HG02981 (cell line): ENCODE measurements at regions not wholly inside any gene's neighbourhood (a gene's known extent, or its start where the extent isn't known, plus 50 kb on each side); places are given as distances from the start of the nearest gene placed in this dataset.
A peak's percentile ranks its signal among the peaks of the same experiment; 100 is the strongest.

Source experiments
- ATAC-seq: cut with Tn5 transposase; IDR thresholded peaks from one replicate; pipeline ENCODE4 v1.9.1; 2021; ENCODE audit warnings: mild to moderate bottlenecking, moderate library complexity; ENCODE audit not compliant: unreplicated experiment

DNA sequence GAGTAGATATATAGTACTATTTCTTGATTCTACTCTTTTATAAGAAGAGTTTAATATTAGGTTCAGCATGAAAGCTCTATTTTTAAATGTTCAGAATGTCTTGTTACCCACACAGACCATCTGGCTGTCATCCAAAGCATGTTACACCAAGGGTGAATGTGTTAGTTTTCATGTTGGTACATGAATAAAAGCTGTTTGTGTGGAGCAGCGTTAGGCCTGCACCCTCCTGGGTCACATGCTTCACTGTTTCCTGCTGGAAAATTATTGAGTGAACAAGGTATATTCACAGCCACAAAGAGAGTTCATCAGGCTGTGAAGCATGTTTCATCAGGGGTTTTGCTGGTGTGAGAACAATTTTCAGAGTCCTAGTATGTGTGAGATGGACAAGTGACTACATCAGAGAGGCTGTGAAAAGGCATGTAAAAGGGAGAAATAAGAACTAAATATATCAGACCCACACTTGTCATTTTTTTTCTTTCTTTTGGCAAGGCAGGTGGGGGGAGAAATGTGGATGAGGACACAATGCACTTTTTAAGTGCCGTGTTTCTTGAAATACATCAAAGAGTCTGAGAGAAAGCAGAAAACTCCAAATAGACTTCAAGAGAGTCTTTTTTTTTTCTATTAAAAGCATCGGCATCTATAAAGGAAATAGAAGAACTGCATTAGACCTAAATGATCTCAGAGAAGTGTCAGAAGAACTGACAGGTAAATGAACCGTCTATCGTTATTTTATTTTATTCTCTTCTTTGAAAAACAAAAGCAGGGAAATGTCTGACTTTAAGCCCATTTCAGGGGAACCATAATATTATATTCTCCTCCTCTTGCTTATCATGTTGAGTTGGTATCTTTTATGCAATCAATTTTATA, 2429.7 kb downstream of the PCDH7 start:
- no peak for ATAC-seq

DNA sequence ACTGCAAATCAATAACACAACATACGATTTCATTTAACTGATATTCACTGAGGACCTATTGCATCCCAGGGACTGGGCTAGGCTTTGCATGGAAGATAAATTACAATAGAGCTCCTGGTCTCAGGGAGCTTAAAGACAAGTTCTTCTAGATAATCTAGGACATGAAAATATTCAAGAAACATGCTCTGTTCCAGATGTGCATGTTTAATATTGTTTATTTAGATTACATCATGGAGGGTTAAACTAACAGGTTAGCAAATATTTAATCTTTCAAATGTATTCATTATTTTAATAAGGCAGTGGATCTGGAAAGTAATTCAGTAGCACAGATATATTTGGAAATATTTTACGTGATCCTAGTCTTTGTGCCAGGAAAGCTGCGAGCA, 2430.3 kb downstream of the PCDH7 start:
- no peak for ATAC-seq

DNA sequence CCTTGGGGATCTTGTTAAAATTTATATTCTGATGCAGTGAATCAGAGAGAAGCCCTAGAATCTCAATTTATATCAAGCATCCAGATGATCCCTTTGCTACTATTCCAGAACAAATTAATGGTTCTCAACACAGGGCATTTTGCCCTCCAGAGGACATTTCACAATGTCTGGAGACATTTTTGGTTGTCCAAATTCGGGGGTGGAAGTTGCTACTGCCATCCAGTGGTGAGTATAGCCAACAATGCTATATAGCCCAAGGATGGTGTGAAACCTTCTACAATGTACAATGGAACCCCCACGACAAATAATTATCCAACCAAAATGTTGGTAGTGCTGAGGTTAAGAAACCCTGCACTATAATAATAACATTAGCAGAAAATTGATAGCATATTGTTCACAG, 2440.0 kb downstream of the PCDH7 start:
- ATAC-seq: no peak

DNA sequence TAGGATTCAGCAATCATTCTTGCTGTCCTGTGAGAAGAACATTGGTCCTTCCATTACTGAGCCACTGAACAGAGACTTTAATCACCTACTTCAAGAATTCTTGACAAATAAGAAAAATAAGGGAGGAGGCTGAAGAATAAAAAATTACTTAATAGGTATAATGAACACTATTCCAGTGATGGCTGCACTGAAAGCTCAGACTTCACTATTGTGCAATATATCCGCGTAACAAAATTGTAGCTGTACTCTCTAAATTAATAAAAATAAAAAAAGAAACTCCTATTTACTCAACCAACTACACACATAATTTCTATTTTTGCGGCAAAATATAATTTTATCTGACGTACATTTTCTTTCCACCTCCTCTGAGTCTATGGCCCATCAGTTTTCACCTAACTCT, 2441.0 kb downstream of the PCDH7 start:
- ATAC-seq: no peak

DNA sequence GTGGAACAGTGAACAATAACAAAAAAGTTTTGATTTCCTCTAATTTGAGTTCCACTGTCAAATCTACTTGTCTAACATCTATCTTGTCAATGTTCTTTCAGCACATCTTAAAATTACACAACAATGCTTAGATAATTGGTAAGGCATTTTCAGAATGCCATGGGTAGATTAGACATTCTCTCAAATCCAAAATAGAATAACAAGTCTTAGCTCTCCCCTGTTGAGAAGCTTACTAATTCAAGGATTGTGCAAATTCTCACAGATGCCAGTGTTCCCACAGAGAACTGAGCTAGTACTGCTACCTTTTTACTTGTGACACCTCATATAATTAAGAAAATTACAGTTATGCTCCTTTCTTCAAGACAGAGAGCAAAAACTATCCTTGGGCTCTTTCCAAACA, 2442.0 kb downstream of the PCDH7 start:
- no peak for ATAC-seq

DNA sequence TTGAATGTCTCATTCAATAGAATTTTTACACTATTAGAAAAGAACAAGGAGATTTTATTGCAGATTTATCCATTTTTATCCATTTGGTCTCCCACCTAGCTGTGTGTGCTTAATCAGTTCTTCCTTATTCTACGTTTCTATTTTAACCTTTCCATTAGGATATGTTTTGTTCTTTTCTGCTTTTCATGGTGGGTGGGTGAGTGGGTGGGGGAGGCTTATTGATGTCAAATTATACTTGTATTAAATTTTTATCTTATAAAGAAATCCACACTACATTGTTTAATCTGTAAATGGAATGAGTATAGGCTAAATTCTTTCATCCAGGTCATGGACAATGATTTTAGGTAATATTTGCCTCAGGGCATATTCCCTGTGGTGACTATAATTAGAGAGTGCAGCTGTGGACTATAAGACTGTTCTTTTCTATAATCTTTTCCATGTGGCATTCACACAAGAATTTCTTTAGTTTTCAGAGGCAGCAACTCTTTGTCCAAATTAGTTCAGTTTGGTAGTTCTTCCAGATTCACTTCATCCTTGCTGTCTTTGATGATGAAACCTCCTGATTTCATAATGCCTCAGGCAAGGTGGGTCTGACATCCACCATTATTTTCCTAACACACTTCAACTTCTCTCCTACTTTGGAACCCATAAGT, 2451.8 kb downstream of the PCDH7 start:
- no peak for ATAC-seq

DNA sequence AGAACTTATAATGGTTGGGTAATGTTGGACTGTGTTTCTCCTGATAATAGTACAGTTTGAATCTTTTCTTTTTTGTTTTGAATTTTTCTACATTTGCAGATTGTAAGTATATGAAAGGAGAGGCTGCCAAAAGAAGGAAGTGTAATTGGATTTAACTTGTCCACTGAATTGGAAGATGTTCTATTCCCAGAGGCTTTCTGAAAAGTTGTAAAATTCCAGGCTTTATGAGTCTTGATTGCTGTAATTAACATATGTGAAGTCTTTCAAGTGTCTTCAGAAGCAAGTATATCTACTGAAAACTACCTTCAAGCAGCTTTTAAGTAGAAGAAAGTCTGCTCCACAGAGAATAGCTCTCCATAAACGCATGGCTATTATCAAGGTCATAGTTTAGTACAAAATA, 2456.4 kb downstream of the PCDH7 start:
- ATAC-seq: no peak

DNA sequence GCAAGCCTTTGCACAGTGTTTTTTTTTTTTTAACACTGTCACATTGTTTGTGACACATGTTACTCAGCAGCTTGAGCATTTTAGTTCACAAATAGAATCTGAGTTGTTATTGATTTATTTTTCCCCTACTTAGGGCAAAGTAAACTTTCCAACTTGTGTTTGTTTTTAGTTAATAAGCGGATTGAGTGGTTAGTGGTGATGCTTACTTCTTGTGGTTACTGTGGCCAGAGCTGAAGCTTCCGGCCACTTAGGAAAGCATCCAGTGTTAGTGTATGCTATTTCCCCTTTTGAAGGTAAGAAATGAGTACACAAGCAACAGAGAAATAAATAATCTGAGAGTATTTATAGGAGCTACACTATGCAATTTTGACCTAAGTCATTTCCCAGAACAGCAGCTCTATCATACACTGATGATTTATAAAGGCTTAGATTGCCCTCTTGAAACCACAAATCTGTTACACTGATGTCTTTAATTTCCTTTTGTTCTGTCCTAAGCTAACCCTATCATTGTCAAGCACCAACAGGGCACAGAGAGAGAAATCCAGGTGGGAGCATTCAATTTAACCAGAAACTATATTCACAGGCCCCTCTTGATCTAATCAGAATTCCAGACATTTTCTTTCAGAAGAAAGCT, 2464.6 kb downstream of the PCDH7 start:
- peak; percentile 89 for ATAC-seq

DNA sequence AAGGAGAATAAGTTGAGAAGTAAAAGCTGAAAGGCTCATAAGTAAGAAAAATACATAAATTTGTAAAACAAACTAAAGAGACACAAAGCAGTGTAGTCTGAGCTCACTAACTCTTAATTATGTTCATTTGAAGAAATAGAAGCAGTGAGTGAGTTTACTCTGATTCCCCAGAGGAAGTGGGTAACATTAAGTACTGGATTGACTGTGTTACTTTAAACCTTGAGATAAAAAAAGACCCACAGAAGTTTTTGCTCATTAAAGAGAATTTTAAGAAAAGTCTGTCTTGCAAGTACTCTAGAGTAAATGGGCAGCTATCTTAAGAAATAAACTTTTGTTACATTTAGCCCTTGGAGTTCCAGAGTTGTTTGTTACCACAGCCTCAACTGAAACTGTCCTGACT, 2466.9 kb downstream of the PCDH7 start:
- ATAC-seq: peak; percentile 46

DNA sequence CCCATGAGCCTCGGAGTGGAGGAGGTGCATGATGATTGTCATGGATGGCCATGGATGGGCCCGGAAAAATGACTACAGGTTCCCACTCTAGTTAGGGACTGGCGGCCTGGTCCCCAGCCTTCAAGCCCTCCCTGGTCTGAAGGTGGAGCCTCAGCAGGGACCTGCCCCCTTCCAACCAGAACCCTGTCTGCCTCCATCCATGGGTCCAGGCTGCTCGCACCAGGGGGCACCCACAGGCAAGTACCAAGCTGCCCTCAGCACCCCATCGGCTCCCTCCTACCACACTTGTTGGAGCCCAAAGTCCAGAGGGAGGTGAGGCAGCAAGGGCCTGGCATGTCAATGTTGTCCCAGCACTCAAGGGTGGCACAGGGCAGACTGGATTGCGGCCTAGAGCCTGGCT, 2468.6 kb downstream of the PCDH7 start:
- no peak for ATAC-seq

DNA sequence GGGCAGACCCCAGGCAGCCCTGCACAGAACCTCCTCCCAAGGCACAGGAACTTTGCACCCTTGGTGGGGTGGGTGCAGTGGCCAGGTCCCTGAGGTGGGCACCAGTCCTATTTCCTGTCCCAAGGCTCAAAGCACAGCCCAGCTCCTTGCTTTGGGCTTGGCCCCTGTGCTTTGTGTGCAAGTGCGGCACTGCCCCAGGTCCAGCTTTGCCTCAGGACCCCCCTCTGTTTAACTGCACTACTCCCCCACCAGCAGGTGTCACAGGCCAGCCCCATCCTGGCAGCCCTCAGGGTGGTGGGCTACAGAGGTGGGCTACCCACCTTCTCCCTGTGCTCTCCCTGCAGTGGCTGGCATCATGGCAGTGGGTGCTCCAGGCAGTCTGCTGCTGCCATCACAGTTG, 2469.0 kb downstream of the PCDH7 start:
- no peak for ATAC-seq

DNA sequence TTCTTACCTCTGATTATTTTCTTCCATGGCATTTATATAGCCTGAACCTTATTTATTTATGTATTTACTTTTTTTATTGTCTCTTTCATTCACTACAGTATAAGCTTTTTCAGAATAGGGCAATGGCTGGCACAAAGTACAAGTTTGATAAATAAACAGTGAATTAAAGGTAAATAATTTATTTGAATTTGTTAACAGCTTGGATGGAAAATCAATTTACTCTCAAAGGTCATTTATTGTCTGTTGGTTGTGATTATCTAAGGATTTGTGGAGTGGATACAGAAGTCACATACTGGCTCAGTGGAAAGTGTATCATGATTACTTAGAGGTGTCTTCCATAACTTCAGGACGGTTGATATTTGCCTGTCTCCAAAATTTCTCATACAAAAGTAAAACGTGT, 2472.9 kb downstream of the PCDH7 start:
- no peak for ATAC-seq

DNA sequence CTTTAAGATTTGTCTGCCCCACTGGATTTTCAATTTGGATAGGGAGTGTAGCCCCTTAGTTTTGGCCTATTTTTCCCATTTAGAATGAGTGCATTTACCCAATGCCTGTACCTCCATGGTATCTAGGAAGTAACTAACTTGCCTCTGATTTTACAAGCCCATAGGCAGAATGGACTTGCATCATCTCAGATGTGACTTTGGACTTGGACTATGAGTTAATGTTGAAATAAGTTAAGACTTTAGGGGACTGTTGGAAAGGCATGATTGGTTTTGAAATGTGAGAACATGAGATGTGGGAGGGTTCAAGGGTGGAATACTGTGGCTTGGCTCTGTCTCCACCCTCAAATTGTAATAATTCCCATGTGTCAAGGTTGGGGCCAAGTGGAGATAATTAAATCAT, 2480.2 kb downstream of the PCDH7 start:
- ATAC-seq: no peak

DNA sequence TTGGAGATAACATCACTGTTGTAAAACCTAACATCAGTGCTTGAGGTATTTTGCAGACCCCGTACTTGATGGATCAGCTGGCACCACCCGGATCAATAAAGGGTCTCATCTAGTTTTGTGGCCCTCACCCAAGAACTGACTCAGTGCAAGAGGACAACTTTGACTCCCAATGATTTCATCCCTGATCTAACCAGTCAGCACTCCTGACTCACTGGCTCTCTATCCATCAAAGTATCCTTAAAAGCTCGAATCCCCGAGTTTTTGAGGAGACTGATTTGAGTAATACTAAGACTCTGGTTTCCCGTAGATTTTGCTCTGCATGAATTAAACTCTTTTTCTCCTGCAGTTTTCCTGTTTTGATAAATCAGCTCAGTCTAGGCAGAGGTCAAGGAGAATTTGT, 2498.1 kb downstream of the PCDH7 start:
- ATAC-seq: no peak

DNA sequence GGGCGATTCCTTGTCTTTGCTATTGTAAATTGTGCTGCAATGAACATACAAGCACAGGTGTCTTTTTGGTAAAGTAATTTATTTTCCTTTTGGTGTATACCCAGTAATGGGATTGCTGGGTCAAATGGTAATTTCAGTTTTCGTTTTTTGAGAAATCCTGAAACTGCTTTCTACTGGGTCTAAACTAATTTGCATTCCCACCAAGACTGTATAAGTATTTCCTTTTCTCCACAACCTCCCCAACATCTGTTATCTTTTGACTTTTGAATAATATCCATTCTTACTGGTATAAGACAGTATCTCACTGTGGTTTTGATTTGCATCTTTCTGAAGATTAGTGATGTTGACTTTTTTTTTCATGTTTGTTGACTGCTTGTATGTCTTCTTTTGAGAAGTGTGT, 2506.0 kb downstream of the PCDH7 start:
- peak; percentile 93 for ATAC-seq

DNA sequence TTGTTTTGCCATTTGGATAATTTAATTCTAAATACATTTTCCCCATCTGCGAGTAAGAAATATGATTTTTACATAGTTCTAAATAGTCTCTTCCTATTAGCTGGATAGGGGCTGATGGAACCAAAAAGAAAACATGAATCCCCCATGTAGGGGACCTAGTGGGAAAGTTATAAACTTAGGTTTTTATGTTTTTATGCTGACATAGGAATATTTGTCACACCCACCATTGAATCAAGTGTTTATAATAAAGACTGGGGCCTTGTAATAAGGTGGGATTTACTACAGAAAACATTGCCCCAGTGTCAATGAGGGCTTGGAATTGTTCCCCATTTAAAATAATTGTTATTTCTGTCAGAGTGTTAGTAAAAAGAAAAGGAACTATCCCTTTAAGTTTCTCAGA, 2506.6 kb downstream of the PCDH7 start:
- no peak for ATAC-seq

DNA sequence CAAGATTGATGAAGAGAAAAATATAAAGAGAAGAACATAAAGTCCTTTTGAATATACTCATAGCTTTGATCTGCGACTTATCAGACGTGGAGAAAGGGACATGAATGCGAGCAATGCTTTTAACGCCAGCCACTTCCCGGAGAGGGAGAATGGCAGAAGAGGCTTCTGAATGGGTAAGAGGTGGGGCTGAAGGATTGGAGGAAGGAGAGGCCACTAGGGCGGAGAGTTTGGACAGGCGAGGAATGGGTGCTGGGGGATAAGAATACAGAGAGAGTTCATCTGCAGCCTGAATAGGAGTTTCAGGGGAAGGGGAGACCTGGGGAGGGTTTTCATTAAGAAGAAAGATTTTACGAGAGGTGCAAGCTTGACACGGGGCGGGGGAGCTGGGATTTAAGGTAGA, 2534.9 kb downstream of the PCDH7 start:
- ATAC-seq: no peak

DNA sequence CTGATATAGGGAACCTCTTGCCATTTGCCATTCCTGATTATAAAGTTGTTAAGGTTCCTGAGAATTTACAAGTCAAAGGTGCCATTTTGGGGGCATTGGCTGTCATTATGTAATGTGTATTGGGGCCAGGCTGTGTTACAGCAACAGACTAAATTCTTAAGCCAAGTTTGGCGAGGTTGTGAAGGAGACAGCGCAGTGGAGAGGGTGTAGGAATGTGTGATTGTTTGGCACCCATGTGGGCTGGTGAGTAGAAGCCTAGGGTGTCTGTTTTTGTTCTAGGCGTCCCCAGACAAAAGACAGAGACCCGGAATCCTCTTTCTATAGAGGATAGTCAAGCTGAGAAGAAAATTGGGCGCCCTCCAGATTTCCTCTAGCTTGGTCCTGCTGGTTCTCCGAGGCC, 2535.3 kb downstream of the PCDH7 start:
- ATAC-seq: no peak

DNA sequence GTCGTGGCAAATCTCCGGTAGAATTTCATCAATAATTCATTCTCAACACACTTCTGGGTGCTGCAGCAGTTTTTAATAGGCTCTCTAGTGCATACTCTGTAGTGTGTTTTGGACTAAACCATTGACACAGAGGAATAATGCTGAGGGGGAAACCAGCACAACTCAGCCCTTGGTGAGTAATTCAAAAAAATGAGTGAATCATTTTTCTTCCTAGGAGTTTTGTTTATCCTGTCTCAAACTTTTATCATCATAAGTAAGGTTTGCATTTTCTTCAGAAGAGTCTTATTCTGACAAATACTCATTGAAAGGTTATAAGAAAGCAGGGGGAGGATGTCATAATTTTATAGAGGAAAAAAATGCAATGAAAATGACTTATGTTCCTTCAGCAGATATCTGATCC, 2542.7 kb downstream of the PCDH7 start:
- ATAC-seq: no peak

DNA sequence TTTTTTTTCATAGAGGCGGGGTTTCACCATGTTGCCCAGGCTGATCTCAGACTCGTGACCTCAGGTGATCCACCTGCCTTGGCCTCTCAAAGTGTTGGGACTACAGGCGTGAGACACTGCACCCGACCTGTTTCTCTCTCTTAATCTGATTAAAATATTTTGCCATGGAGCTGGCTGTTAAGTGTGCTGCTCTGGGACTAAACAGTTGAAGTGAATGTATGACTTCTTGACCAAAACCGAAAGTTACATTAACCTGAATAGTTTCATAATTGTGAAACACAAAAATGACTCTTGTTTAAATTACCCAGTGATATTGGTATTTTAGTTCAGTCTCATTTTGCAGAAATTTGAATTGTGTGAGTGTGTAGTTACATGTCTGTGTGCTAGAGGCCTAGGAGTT, 2548.6 kb downstream of the PCDH7 start:
- ATAC-seq: no peak

DNA sequence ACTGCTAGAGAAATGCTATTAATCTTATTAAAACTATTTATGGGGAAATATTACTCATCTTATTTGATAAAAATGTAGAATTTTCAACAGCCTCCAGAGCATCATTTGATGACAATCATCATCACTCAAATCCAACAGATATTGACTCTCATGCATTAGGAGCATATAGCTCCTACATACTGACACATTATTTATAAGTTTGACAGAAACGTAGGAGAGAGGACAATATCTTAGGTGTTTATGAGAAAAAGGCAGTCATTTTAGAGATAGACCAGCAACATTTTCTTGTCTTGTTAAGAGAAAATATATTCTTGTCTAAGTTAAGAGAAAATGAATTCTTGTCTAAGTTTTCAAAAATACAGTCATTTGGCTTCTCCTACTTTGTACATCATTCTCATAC, 2550.2 kb downstream of the PCDH7 start:
- ATAC-seq: no peak

DNA sequence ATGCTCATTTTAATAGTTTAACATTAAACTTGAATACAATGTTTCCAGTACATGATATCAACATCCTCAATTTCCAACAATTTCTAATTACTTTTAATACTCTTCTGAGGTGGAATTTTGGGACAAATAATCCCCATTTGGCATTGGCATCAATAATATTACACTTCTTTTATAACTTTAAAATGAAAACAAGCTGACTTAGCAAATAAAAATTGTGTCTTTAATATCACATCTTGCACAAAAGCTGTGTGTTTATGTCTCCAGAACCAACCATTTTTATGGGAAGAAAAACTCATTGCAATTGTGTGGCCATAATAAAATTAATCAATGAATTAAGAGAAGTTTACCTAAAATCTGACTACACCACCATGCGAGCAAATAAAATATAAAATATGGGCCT, 2552.6 kb downstream of the PCDH7 start:
- no peak for ATAC-seq
